HG02943 (cell line): ENCODE measurements at regions not wholly inside any gene's neighbourhood (a gene's known extent, or its start where the extent isn't known, plus 50 kb on each side); places are given as distances from the start of the nearest gene placed in this dataset.

Source experiments
- ATAC-seq: cut with Tn5 transposase; IDR thresholded peaks from one replicate; pipeline ENCODE4 v1.9.1; 2021; ENCODE audit warnings: mild to moderate bottlenecking, low read depth, moderate library complexity; ENCODE audit not compliant: unreplicated experiment

- ATAC-seq = no peak
Observed at GRCh38 chr3:159200176-159200575, 398.3 kb downstream of the MFSD1 start.

GRCh38 chr3:159208050-159208449, 406.2 kb downstream of the MFSD1 start:
- ATAC-seq = no peak

- ATAC-seq = no peak
Observed at GRCh38 chr3:159209459-159209858, 407.6 kb downstream of the MFSD1 start.

GRCh38 chr3:159210336-159210735, 408.5 kb downstream of the MFSD1 start:
- ATAC-seq = no peak

GRCh38 chr3:159216311-159216710, 414.5 kb downstream of the MFSD1 start:
- ATAC-seq = no peak

GRCh38 chr3:159219231-159219630, 417.4 kb downstream of the MFSD1 start:
- ATAC-seq = no peak

GRCh38 chr3:159221335-159221734, 419.5 kb downstream of the MFSD1 start:
- no peak for ATAC-seq

- no peak for ATAC-seq
Observed at GRCh38 chr3:159229116-159229680, 427.3 kb downstream of the MFSD1 start.

GRCh38 chr3:159232966-159233365, 431.1 kb downstream of the MFSD1 start:
- no peak for ATAC-seq

- ATAC-seq = no peak
Observed at GRCh38 chr3:159233734-159234133, 431.9 kb downstream of the MFSD1 start.

GRCh38 chr3:159234306-159234705, 432.5 kb downstream of the MFSD1 start:
- ATAC-seq = no peak

- ATAC-seq = no peak
Observed at GRCh38 chr3:159236321-159236720, 434.5 kb downstream of the MFSD1 start.

- no peak for ATAC-seq
Observed at GRCh38 chr3:159237226-159237625, 435.4 kb downstream of the MFSD1 start.

- ATAC-seq = no peak
Observed at GRCh38 chr3:159238646-159239045, 436.8 kb downstream of the MFSD1 start.

- no peak for ATAC-seq
Observed at GRCh38 chr3:159239059-159239458, 437.2 kb downstream of the MFSD1 start.

GRCh38 chr3:159244933-159245332, 443.1 kb downstream of the MFSD1 start:
- ATAC-seq = no peak

- ATAC-seq = no peak
Observed at GRCh38 chr3:159245871-159246270, 444.0 kb downstream of the MFSD1 start.

- ATAC-seq = no peak
Observed at GRCh38 chr3:159246385-159246784, 444.5 kb downstream of the MFSD1 start.

GRCh38 chr3:159249472-159250174, 447.8 kb downstream of the MFSD1 start:
- ATAC-seq = no peak

- ATAC-seq = no peak
Observed at GRCh38 chr3:159250961-159251360, 449.1 kb downstream of the MFSD1 start.

- ATAC-seq = no peak
Observed at GRCh38 chr3:159252274-159252673, 450.4 kb downstream of the MFSD1 start.

- ATAC-seq = no peak
Observed at GRCh38 chr3:159252772-159253384, 451.0 kb downstream of the MFSD1 start.
